Stimulated activated CD8-positive, alpha-beta memory T cell treated with anti-CD3 and anti-CD28 coated beads, Interleukin-2, amount 100 ng/mL, for 1 hour (primary cell): ENCODE measurements at regions not wholly inside any gene's neighbourhood (a gene's known extent, or its start where the extent isn't known, plus 50 kb on each side); places are given as distances from the start of the nearest gene placed in this dataset.
"Not testable (repeated sequence)": the region's sequence is repeated elsewhere in the genome, so short reads cannot be mapped to it uniquely, and the experiment has no call there.

Experiments used
- DNase-seq, 2 donors: peaks; one replicate each; pipeline ENCODE4 v3.0.0-alpha.2; 2020; ENCODE audit warnings: low read depth in 2 of 2

DNA sequence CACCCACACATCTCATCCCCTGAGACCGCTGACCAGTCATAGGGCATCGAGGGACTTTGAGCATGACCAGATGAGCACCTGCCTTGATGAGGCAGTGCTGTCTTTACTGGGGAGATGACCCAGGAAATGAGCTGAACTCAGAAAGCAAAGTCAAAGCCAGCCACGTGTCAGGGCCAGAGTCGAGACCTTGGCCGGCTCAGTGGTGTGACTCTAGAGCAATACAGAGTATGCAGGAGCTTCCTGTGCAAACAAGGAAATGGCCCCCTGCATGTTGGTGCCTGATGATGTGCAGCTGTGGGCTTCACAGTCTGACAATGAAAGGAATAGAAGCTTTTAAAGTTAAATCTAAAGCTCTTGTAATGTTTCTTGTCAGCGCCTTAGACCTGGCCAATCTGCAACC is 332.9 kb downstream of the PCNX1 start:
- no peak for DNase-seq

- DNase-seq = no peak
These were observed 333.7 kb downstream of the PCNX1 start for GRCh38 chr14:71240866-71241520.

DNA sequence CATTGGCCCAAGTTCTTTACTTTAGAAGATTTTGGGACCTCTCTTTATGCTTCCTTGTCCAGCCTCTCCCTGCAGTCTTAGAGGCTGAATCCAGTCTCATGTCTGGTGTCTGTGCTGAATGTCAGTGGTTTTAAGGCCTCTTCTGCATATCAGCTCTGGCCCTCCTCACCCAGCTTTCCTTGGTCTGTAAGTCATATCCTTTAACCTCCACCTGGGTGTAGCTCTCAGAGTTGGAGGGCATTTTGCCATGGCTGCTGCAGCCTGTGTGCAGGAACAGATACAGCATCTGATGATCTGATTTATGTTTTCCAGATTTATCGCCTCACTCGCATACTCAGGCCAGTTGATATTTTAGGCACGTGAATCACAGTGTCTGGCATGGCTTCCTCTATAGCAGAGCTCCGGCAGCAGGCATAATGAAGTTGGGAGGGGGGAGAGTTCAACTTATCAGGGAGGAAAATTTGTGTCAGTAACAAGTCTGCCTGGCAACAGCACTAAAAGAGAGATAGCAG is 335.0 kb downstream of the PCNX1 start:
- DNase-seq = no peak

- DNase-seq = no peak
These were observed 336.4 kb downstream of the PCNX1 start for GRCh38 chr14:71243697-71244096.

DNA sequence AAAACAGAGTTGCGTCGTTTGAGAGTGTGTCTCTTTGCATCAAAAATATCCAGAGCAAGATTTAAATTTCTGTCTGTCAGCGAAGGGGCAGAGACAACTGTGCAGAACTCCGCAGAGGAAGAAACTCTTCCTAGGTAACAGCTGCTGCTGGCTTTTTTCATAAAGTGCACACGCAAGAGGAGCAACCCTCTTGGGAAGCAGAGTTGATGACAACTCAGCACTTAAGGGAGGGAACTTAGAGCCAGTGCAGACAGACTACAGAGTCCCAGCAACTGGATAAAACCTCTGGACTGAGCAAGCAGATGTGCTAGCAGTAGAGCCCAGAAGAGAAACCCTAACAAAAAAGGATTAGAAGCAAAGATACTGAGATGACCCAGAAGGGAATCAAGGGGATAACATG is 337.1 kb downstream of the PCNX1 start:
- DNase-seq = no peak

DNA sequence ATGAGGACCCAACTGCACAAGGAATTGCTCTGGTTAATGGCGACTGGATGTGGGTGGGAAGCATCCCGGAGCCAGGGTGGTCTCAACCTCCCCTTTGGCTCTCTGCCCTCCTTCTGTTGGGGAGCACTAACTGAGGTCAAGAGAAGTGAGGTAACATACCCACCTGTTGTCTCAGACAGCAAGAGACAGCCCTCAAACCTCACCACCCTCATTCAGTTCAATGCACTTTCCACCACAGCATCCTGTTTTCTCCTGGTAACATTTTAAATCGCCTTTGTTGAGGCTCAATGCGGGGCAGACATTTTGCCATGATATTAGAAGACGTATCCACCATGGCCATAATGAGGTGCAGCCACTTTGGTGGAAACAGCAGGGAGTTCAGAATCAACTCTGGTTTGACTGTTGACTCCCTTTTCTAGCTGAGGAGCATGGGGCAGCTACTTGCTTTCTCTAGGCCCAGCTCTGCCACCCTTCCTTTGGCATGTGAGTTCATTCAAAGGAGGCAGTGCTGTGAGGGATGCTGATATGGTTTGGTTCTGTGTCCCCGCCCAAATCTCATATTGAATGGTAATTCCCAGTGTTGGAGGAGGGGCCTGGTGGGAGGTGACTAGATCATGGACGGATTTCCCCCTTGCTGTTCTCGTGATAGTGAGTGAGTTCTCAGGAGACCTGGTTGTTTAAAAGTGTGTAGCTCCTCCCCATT is 338.6 kb downstream of the PCNX1 start:
- DNase-seq = no peak

DNA sequence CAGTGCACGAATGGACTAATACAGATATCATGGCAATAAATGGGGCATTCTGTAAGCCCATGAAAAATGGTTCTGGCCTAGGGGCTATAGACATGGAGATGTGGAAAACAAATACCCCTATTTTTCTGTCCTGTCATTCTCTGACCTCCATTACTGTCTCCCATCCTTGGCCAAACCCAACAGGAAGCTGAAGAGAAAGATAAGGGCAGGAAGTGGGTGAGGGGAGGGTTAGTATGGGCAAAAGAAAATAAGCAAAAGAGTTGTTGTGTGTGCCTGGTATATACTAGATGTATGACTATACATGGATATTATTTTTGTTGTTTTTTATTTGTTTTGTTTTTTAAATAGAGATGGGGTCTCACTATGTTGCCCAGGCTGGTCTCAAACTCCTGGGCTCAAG is 339.3 kb downstream of the PCNX1 start:
- DNase-seq = no peak

DNA sequence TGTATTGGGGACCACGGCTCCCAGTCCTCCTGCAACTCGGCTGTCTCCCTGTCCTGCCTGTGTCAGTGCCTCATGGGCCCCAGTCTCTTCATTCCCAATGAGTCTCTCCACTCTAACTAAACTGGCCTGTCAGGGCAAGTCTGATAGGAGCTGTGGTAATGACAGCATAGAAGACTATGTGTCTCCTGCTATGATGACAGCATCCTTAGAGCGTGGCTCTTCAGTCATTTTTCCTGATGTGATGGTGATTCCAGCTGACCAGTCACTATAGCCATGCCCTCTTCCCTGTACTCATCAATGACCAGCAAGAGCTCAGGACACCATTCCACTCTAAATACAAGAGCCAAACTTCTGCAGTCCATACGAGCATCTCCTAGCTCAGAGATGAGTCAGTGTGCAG is 339.8 kb downstream of the PCNX1 start:
- no peak for DNase-seq

DNA sequence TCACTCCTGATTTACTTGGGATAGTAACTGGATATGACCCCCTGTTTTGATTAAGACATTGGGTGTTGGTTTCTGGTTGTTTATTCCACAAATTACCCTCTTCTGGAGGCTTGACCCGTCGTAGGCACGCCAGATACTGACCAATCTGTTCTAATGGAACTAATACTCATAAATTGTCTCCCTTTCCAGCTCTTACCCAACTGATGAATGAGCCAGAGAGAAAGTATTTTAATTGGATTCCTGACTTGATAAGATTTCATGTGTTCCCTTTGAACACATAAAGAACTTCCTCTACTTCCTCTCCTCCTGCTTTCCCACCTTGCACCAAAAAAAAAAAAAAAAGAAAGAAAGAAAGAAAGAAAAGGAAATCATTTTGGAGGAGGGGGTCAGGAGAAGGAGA is 340.9 kb downstream of the PCNX1 start:
- no peak for DNase-seq

DNA sequence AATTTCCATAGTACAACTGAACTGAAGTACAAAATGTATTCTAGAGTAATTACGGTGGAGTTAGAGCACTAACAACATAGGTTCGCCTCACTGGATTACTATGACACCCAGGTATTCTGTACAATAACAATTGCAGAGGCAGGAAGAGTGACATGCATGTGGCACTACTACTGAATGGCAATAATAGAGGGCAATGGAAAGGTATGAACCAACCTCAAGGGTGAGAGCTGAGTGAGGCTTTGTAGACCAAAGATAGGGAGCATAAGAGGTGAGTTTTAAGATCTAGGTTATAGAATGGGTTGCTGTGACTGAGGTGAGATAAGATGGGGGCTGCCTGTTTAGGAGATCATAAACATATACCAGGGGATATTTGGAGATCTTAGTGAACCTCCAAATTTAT is 343.1 kb downstream of the PCNX1 start:
- DNase-seq = no peak

- no peak for DNase-seq
These were observed 343.5 kb downstream of the PCNX1 start for GRCh38 chr14:71250791-71251190.

DNA sequence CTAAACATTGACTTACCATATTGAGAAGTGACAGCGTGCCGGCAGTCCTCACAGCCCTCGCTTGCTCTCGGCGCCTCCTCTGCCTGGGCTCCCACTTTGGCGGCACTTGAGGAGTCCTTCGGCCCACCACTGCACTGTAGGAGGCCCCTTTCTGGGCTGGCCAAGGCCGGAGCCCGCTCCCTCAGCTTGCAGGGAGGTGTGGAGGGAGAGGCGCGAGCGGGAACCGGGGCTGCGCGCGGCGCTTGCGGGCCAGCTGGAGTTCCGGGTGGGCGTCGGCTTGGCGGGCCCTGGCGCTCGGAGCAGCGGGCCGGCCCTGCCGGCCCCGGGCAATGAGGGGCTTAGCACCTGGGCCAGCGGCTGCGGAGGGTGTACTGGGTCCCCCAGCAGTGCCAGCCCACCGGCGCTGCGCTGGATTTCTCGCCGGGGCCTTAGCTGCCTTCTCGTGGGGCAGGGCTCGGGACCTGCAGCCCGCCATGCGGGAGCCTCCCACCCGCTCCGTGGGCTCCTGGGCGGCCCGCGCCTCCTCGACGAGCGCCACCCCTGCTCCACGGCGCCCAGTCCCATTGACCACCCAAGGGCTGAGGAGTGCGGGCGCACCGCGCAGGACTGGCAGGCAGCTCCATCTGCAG is 346.9 kb downstream of the PCNX1 start:
- not testable (repeated sequence) for DNase-seq

GRCh38 chr14:71261206-71261605 is 353.9 kb downstream of the PCNX1 start:
- DNase-seq = no peak

DNA sequence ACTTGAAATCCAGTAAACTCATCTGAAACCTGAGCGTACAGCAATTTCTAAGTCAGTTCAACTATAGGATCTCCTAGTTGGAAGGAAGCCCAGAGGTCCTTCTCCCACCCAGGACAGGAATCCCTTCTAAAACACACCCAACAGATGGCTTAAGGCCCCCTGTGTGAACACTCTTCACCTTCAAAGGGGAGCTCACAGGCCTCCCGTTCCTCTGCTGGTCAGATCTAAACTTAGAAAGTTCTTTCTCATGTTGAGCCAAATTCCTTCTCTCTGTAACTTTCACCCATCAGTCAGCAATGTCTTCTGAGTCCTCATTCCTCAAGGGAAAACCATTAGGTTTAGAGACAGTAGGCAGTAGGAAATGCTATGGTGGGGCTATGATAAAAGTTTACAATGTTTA is 355.2 kb downstream of the PCNX1 start:
- no peak for DNase-seq

GRCh38 chr14:71264260-71264659 is 357.0 kb downstream of the PCNX1 start:
- no peak for DNase-seq

DNA sequence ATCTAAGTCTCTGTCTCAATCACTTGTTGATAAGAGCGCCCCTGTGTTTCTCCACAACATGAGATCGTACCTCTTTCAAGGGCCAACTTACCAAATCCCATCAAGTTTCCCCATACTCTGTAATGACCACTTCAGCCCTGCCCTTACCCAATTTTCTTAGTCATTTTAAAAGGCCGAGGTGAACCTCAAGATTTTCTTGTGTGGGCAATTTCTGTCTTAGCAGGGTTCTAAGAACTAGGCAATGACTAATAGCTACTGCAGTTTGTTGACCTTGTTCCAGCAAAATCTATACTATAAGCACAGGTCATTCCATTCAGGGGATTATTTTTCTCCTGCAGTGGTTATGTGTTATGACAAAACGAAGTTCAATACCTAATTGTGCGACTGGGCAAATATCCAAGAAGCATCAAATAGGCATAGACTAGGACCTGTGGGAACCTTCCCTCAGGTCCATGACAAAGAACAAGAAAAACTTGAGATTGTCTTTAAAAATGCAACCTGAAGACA is 359.8 kb downstream of the PCNX1 start:
- DNase-seq = no peak

- no peak for DNase-seq
These were observed 360.4 kb downstream of the PCNX1 start for GRCh38 chr14:71267691-71268090.

- no peak for DNase-seq
These were observed 362.9 kb downstream of the PCNX1 start for GRCh38 chr14:71270111-71270510.

DNA sequence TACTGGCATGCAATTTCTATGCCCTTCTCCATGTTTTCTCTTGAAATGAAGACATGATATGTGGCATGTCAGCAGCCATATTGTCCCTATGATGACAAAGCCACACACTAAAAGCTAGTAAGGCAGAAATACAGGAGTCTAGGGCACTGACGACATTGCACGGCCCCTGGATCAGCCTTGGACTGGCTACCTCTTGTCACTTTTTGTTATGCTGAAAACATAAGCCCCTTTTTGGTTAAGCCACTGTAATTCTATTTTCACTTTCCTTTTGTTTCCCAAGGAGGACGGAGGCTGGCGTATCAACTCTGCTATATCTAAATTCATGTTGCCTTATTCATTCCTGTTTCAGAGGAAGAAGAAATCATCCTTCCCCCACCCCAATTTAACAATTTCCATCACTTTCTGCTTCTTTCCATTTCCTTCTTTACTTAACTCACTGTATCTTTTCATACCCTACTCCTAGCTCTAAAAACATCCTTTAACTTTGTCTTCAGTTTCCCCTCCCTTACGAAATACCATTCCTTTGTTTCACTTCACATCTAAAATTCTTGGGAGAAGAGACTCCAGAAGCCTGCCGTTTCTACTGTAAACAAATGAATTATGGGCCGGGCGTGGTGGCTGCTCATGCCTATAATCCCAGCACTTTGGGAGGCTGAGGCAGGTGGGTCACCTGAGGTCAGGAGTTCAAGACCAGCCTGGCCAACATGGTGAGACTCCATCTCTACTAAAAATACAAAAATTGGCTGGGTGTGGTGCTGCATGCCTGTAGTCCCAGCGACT is 364.1 kb downstream of the PCNX1 start:
- DNase-seq = no peak

DNA sequence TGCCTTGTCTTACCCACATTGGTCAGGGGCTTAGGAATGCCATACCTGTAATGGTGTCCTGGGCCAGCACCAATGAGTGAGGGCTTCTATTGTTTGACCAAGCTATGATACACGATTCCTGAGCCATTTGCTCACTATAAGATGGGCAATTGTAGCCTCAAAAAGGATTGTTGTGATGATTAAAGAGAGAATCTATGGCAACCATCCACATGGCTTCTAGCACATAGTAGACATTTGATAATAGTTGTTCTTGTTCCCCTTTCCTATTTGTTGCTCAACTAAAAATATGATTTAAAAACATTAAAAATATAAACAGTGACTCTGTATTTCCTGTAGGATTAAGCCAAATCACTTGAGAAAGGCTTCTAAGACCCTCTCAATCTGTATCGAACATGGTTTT is 366.1 kb downstream of the PCNX1 start:
- DNase-seq = no peak

- DNase-seq = no peak
These were observed 376.8 kb downstream of the PCNX1 start for GRCh38 chr14:71284048-71284447.

GRCh38 chr14:71286126-71286525 is 378.9 kb downstream of the PCNX1 start:
- no peak for DNase-seq
